GM03348 (cell line): ENCODE measurements at regions not wholly inside any gene's neighbourhood (a gene's known extent, or its start where the extent isn't known, plus 50 kb on each side); places are given as distances from the start of the nearest gene placed in this dataset.
A peak's percentile ranks its signal among the peaks of the same experiment; 100 is the strongest.

Experiments
- DNase-seq: peaks from one replicate; pipeline ENCODE4 v3.0.0; 2012; ENCODE audit warnings: low spot score

- DNase-seq = peak; percentile 22
Measured at GRCh38 chr18:3358310-3358709, 91.7 kb upstream of the TGIF1 start.

- DNase-seq = no peak
Measured at GRCh38 chr18:3360211-3360610, 89.8 kb upstream of the TGIF1 start.

GRCh38 chr18:3367491-3368091, 82.4 kb upstream of the TGIF1 start:
- peak; percentile 64 for DNase-seq

GRCh38 chr18:3368193-3368592, 81.8 kb upstream of the TGIF1 start:
- peak; percentile 68 for DNase-seq

- DNase-seq = no peak
Measured at GRCh38 chr18:3379685-3380084, 70.3 kb upstream of the TGIF1 start.

- peak; percentile 27 for DNase-seq
Measured at GRCh38 chr18:3380384-3380961, 69.5 kb upstream of the TGIF1 start.

GRCh38 chr18:3383381-3383915, 66.5 kb upstream of the TGIF1 start:
- no peak for DNase-seq

GRCh38 chr18:3384664-3385563, 65.1 kb upstream of the TGIF1 start:
- DNase-seq = no peak

- no peak for DNase-seq
Measured at GRCh38 chr18:3388323-3388722, 61.6 kb upstream of the TGIF1 start.

- DNase-seq = no peak
Measured at GRCh38 chr18:3388980-3389379, 61.0 kb upstream of the TGIF1 start.

- DNase-seq = no peak
Measured at GRCh38 chr18:3389977-3390376, 60.0 kb upstream of the TGIF1 start.

- DNase-seq = no peak
Measured at GRCh38 chr18:3391704-3392466, 58.1 kb upstream of the TGIF1 start.

- no peak for DNase-seq
Measured at GRCh38 chr18:3392467-3392855, 57.5 kb upstream of the TGIF1 start.

- DNase-seq = no peak
Measured at GRCh38 chr18:3394648-3395047, 55.3 kb upstream of the TGIF1 start.

- no peak for DNase-seq
Measured at GRCh38 chr18:3395466-3395865, 54.5 kb upstream of the TGIF1 start.

GRCh38 chr18:3397031-3397750, 52.8 kb upstream of the TGIF1 start:
- no peak for DNase-seq

- no peak for DNase-seq
Measured at GRCh38 chr18:3397786-3398185, 52.2 kb upstream of the TGIF1 start.
